GM18499 (cell line): ENCODE measurements at regions not wholly inside any gene's neighbourhood (a gene's known extent, or its start where the extent isn't known, plus 50 kb on each side); places are given as distances from the start of the nearest gene placed in this dataset.
"Not testable (repeated sequence)": the region's sequence is repeated elsewhere in the genome, so short reads cannot be mapped to it uniquely, and the experiment has no call there.

ENCODE experiments used
- ATAC-seq: cut with Tn5 transposase; IDR thresholded peaks from one replicate; pipeline ENCODE4 v1.9.1; 2021; ENCODE audit warnings: moderate number of reproducible peaks; ENCODE audit not compliant: insufficient read depth, unreplicated experiment

DNA sequence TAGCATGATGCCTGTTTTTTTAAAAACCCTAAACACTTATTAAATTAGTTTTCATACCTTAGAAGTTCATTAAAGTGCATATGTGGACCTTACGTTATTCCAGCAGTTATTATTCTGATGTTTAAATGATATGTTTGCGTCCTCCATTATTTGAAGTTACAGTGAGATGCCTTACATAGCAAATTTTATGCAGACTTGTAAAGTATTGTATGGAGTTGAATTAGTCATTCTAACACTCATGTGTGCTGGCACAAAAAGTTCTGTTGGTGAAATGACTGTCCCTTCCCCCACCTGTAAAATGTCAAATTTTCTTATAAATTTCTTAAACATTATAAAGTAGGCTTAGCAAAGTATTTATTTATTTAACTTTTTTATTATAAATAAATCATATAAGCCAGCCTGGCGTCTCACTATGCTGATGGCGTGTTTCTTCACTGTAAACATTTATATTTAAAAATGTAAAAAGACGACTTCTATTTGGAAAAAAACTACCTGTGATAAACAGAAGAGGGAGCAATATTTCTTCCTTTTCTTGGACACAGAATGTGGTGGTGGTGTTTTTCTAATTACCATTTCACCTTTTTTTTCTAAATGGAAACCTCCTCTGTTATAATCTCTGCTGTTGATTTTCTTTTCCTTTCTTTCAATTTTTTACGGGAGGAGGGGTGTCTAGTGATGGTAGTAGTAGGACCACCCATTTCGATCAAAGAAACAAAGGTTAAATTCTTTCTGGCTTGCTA, 155.4 kb downstream of the RFPL4B start:
- ATAC-seq: no peak

DNA sequence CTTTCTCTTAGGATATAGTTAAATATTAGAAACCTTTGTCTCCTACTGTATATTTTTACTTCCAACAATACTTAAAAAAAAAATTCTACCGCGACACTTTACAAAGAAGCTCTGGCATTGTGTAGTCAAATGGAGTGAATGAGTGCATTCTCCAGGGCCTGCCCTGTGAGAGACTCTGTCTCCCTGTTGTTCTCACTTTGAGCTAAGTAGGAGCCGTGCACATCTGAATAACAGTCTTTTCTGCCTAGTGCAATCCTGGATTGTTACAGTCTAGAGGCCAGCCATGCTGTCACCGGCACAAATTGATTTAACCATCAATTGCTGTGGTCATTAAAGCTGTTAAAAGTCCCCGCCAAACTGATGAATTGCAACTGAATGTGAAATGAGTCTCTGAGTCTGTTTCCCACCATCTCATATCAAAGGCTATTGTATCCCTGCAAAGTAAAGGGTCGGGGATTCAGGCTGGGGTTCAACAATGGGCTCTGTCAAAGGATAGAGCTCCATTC, 156.0 kb downstream of the RFPL4B start:
- ATAC-seq: no peak

DNA sequence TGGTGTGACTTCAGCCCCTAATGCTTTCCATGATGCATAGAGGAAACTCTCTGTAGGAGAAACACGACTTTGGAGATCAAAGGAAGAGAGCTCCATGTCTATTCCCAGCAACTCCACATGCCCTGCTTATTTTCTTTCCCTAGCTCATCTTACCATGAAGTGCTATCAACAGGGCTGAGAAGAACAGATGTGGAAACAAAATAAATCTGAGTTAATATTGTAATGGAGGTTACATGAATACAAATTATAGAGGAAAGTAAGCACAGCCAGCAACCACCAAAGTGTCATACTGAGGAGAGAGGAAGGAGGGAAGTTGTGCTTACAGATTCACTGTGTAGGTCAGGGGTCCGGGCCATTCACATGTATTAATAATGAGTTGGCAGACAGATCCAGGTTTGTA, 157.5 kb downstream of the RFPL4B start:
- no peak for ATAC-seq

DNA sequence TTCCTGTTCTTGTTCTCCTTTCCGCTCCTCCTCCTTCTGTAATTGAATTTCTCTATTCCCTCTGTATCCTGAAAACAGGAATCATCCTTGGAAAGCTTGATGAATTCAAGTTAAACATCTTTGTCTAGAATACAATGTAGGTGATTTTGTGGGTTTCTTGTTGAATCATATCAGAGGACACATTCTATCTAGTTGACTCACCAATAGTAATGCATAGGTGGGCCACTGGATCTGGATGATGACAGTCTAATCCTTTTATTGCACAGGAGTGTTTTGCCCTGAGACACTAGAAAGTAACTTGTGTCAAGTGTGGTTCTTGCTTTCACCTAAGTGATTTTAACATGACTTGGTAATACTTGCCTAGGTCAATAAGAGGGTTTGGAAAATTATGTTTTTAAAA, 164.3 kb downstream of the RFPL4B start:
- no peak for ATAC-seq

DNA sequence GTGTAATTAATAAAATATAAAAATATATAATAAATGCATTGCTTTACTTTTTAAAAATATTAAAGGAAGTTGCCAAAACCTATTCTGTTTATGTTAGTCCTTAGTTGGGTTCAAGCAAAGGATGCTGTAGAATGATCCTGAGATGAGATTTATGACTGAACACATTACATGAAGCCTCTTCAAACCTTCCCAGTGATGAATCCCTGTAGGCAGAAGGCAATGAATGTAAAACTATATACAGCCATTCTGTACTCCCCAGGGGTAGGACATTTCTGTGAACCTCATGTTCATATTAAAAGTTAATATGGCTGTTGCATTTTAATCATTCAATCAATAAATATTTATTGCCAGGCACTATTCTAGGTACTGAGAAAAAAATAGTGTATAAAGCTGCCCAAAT, 166.0 kb downstream of the RFPL4B start:
- no peak for ATAC-seq

DNA sequence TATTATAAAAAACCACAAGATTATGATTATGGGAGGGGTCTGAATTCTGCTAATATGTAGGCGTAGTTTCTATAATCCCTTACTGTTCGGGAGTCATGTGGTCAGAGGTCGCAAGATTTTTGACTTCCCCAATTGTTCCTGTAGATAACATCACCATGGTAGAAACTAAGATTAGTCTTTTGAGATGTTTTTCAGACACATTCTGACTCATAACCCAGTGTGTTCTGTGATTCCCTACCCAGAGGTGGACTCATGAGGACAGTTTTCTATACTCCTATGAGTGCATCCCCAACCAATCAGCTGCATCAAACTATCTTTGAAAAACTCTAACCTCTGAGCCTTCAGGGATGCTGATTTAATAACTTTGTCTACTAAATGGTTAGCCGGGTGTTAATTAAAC, 175.5 kb downstream of the RFPL4B start:
- ATAC-seq: no peak

DNA sequence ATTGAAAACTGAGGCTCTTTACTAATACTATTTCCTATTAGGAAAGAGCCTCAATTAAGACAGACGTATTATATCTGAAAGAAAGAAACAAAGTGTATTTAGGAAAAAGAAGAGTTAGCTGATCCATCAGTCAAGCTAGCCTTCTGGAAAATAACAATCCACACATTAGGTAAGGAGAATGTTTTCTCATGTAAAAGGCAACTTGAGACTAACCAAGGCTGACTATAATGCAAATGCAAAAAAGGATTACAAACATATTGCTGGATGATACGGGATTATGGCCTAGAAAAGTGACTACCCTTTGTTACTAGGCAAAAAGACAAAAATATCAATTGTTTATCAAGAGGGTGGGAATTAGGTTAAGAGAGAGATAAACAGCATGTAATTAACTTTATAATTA, 176.9 kb downstream of the RFPL4B start:
- ATAC-seq: no peak

DNA sequence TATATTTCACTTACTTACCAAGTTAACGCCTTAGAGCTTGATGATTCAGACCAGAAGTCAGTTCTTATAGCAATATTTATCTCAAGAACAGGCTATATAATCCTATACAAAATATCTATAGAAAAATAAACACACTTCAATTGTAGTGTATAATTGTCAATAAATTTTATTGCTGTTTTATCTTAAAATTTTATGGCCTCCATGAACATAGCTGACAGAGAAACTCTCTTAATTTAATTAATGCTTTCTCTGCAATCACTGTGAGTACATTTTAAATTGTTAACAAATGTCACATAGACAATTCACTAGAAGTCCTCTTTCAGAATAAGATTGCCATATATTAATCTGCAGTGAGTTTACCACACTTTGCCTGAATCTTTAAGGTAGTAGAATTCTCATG, 178.6 kb downstream of the RFPL4B start:
- no peak for ATAC-seq

DNA sequence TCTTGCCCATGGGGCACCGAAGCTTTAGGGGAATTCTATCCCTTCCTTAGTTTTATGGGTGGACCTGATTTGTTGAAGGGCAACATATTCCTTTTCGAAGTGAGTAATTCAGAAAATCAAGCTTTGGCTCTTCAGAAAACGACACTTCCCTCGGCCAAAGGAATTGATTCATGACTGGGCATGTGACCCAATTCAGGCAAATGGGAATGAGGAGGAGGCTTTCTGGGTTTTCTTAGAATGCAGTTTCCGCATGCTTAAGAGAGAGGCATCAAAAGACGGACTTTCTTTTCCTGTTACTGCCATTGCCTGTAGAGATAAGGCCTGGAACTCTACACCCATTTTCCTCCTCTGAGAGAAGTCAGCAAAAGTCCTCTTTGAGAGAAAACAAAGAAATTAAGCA, 179.5 kb downstream of the RFPL4B start:
- no peak for ATAC-seq

DNA sequence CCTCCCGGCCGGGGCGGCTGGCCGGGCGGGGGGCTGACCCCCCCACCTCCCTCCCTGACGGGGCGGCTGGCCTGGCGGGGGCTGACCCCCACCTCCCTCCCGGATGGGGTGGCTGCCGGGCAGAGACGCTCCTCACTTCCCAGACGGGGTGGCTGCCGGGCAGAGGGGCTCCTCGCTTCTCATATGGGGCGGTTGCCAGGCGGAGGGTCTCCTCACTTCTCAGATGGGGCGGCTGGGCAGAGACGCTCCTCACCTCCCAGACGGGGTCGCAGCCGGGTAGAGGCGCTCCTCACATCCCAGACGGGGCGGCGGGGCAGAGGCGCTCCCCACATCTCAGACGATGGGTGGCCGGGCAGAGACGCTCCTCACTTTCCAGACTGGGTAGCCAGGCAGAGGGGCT, 181.2 kb downstream of the RFPL4B start:
- not testable (repeated sequence) for ATAC-seq

DNA sequence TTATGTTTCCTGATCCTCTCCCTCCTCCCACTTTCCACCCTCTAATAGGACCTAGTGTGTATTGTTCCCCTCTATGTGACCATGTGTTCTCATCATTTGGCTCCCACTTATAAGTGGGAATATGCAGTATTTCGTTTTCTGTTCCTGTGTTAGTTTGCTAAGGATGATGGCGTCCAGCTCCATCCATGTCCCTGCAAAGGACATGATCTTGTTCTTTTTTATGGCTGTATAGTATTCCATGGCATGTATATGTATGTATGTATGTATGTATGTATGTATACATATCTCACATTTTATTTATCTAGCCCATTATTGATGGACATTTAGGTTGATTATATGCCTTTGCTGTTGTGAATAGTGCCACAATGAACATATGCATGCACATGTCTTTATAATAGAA, 188.7 kb downstream of the RFPL4B start:
- ATAC-seq: no peak

DNA sequence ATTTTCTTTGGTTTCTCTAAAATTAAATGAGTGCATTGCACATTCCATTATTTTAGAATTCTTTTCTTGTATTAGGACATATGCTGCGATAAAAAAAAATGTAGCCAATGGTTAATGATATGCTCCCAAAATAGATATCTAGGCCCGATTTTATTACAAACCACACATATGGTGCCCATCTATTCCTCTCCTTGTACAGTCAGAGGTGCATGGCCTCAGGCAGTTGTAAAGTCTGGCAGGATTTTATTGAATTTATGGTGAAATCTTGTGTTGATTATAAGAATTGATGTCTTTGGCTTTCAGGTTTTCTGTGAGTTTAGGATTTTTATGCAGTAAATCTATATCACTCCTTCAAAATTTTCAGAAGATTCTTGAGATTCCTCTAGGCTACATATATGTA, 192.2 kb downstream of the RFPL4B start:
- no peak for ATAC-seq

DNA sequence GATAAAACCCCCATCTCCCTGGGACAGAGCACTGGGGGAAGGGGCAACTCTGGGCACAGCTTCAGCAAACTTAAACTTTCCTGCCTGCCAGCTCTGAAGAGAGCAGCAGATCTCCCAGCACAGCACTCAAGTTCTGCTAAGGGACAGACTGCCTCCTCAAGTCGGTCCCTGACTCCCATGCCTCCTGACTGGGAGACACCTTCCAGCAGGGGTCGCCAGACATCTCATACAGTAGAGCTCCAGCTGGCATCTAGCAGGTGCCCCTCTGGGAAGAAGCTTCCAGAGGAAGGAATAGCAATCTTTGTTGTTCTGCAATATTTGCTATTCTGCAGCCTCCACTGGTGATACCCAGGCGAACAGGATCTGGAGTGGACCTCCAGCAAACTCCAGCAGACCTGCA, 194.7 kb downstream of the RFPL4B start:
- not testable (repeated sequence) for ATAC-seq

DNA sequence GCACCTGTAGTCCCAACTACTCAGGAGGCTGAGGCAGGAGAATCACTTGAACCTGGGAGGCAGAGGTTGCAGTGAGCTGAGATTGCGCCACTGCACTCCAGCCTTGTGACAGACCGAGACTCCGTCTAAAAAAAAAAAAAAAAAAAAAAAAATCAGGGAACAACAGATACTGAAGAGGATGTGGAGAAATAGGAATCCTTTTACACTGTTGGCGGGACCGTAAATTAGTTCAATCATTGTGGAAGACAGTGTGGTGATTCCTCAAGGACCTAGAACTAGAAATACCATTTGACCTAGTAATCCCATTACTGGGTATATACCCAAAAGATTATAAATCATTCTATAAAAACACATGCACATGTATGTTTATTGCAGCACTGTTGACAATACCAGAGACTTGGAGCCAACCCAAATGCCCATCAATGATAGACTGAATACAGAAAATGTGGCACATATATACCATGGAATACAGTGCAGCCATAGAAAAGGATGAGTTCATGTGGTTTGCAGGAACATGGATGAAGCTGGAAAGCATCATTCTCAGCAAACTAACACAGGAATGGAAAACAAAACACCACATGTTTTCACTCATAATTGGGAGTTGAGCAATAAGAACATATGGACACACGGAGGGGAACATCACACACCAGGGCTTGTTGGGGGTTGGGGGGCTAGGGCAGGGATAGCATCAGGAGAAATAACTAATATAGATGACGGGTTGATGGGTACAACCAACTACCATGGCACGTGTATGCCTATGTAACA, 200.4 kb downstream of the RFPL4B start:
- not testable (repeated sequence) for ATAC-seq

DNA sequence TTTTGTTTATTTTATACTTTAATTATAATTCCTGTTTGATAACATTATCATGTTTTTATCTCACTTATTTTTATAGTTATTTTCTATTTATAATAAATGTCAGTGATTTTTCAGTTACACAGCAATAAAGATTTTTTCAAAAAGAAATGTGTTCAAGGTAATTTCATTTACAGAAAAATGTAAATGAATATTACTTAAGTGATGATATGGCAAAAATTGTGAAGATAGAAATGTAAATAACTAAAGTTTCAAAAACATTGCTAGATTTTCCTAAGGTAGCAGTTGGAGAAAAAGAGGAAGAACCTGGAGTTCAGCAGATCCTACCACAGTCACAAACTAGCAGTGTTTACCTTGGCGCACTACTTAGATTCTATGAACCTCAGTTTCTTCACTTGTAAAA, 202.6 kb downstream of the RFPL4B start:
- no peak for ATAC-seq

DNA sequence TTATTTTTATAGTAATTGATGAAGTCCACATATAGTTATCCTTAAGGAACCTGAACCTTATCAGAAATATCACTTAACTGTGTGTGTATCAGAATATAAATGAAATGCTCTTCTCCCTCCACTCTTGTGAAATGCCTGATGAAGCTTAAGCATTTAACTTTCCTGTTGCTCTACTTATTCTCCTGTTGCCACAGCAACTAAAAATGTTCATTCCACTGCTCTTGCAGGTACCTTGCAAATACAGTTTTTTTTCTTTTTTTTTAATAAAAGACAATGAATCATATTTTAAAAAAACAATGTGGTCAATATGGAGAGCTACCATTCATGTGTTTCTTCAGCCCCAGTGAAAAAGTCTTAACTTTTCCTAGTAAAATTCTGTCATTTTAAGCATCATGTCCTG, 210.3 kb downstream of the RFPL4B start:
- no peak for ATAC-seq

DNA sequence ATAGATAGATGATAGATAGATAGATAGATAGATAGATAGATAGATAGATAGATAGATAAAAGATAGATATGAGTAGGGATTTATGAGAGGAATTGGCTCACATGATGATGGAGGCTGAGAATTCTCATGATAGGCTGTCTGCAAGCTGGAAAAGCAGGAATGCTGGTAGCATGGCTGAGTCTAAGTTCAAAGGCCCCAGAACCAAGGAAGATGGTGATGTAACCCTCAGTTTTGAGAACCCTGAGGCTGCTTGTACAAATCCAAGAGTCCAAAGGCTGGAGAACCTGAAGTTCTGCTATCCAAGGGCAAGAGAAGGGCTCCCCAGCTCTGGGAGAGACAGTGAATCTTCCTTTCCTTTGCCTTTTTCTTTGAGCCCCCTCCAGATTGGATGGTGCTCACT, 210.8 kb downstream of the RFPL4B start:
- no peak for ATAC-seq

DNA sequence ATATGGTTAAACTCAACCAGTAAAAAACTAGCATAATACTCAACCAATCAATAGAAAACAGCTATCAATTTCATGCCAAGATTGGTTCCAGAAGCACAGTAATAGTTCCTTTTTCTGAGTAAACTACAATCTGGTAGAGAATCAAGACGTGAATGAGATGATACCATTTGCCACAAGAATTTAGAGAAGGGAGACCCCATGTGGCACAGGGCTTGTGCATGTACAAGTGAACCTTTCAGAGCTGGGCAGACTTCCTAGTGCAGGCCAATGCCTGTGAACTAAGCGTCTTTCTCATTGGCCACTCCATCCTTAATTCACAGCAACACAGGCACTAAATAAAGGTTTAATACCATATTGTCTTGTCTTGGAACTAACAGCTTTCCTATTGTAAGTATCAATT, 213.5 kb downstream of the RFPL4B start:
- ATAC-seq: no peak

DNA sequence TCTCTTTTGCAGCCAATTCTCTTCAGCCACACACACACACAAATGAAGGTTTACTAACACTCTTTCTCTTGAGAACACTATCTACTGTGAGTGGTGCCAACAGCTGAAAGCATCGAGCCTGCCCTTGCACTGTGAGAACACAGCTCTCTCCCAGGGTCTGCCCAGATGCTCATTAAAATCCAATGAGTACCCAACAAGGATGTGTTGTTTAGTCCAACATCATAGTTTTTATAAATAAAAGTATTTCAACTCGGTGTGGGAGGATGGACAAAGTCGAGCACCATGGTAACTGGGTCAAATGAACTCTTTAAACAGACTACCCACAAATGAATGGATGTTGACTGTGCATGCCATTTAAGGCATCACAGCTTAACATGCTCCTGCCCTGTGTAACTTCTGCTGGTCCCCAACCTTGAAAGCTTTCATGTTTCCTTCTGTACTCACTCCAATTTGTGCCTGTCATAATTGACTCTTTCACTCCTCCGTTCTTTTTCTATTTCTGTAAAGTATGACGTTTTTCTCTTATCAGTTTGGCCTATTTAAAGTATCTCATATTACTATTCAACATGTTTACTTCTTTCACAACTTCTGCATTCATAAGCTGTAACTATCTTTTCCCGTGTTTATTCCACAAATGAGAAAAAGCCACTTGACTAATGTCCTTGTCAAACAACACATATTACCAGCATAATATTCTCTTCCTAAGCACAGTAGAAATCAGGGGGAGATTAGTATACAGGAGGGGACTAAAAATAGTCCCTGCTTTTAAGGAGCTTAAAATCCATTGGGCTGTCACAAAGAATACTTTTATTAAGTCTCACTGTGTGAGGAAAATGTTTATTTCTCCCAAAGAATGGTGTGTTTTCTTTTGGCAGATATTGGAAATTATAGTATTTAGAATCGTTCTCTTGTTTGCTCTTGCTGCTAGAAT, 215.4 kb downstream of the RFPL4B start:
- no peak for ATAC-seq

DNA sequence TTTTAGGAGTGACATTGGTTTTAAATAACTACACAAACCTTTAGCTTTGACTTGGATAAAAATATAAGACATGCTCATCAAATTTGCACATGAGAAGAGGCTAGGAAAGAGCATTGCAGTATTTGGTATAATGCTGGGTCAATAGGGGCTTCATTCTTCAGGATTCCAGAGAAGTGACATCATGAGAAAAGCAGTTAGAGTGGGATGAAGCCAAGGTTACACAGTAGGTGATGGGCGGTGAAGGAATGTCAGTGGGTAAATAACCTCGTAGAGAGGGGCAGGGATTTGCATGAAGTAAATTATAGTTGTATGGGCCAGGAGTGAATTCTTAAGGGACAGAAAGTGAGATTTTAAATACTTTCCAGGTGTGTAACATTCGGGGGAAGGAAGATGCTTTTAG, 216.2 kb downstream of the RFPL4B start:
- ATAC-seq: no peak

DNA sequence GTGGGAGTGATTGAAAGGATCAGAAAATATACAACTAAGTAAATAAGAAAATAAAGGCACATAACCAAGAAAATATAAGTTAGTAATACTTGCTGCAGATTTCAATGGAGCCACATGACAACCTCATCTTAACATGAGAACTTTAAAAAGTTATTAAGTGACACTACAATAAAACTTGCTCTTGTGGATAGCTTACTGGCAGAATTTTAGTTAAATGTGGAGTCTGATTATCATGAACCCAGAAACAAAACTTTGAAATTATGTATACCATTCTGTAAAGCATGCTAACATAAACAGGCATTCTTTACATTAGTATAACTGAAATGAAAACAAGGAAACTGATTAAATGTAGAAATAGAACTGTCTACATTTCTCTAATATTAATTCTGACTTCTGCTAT, 220.9 kb downstream of the RFPL4B start:
- no peak for ATAC-seq
